NCI-H2081 (cell line): ENCODE measurements at regions not wholly inside any gene's neighbourhood (a gene's known extent, or its start where the extent isn't known, plus 50 kb on each side); places are given as distances from the start of the nearest gene placed in this dataset.
"Not testable (repeated sequence)": the region's sequence is repeated elsewhere in the genome, so short reads cannot be mapped to it uniquely, and the experiment has no call there.

Experiments used
- DNase-seq, 2 experiments: peaks; one replicate each; lab custom pipeline; 2025; lab: John Stamatoyannopoulos, UW

- no peak for DNase-seq
These were observed 302.9 kb upstream of the SUCLG2 start for GRCh38 chr3:67957268-67957667.

DNA sequence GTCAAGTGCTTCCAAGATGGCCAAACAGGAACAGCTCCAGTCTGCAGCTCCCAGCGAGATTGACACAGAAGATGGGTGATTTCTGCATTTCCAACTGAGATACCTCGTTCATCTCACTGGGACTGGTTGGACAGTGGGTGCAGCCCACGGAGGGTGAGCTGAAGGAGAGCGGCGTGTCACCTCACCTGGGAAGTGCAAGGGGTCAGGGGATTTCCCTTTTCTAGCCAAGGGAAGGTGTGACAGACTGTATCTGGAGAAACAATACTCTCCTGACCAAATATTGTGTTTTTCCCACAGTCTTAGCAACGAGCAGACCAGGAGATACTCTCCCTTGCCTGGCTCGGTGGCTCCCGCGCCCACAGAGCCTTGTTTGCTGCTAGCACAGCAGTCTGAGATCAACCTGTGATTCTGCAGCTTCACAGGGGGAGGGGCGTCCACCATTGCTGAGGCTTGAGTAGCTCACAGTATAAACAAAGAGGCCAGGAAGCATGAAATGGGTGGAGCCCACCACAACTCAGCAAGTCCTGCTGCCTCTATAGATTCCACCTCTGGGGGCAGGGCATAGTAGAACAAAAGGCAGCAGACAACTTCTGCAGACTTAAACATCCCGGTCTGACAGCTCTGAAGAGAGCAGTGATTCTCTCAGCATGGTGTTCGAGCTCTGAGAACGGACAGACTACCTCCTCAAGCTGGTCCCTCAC is 293.5 kb upstream of the SUCLG2 start:
- DNase-seq = no peak

DNA sequence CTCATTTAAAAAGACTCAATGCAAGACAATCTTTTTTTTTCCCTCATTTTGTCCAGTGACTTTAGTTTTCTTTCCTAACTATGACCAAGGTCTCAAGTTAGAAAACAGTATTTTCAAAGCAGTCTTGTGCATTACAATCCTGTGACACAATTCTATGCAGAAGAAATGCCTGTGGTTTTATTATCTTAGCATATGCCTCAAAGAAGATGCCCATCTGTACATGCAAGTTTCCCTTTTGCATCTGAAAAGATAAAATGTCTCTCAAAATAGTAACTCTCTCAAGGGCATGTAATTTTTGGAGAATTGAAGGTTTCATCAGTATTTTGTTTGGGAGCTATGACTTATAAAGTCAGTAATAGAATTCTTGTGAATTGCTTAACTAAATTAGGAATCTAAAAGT is 292.0 kb upstream of the SUCLG2 start:
- DNase-seq = no peak

DNA sequence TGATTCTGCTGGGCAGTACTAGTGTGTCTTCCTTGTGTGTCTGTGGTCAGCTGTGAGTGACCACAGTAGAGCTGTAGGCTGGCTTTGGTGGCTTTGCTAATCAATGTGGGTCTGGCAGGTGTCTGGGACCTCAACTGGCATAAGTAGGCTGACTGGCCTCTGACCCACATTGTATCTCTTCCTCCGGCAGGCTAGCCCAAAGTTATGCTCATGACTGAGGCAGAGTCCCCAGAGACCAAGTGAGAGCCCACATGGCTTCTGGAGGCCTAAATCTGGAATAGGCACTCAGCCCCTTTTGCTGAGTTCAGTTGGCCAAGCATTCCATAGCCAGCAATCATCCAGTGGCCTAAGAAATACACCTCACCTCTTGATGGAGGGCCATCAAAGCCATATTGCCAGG is 289.1 kb upstream of the SUCLG2 start:
- DNase-seq = no peak

- no peak for DNase-seq
These were observed 287.1 kb upstream of the SUCLG2 start for GRCh38 chr3:67941433-67942030.

DNA sequence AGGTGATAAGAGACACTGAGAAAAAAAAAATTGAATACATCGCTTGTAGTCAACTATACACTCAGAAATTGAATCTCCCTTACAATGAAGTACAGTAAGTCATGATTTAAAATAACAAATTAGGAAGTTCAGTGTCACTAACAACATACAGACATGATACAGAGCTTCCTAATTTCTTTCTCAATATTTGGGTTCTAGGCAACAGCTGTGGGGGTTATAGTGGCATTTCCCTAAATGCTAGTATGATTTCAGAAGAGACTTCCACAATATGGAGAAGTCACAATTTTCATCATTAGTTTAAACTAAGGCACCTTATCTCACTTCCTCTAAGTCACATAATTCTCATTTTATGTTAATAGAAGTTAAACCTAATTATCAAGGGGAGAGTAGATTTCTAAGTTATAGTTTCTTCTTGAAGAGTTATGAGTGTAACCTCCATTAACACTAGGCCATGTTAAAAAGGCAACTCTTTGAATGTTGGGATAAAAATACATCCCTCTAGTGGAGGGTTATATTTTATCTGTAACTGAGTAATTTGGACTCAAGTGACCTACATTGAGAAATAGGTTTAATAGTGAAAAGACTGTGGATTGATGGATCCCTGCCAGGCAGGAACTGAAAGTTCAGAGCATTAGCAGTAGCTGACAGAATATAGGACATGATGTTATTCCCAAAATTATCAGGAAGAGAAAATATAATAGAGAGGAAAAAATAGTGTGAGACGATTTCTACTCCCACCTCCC is 286.0 kb upstream of the SUCLG2 start:
- DNase-seq = no peak

DNA sequence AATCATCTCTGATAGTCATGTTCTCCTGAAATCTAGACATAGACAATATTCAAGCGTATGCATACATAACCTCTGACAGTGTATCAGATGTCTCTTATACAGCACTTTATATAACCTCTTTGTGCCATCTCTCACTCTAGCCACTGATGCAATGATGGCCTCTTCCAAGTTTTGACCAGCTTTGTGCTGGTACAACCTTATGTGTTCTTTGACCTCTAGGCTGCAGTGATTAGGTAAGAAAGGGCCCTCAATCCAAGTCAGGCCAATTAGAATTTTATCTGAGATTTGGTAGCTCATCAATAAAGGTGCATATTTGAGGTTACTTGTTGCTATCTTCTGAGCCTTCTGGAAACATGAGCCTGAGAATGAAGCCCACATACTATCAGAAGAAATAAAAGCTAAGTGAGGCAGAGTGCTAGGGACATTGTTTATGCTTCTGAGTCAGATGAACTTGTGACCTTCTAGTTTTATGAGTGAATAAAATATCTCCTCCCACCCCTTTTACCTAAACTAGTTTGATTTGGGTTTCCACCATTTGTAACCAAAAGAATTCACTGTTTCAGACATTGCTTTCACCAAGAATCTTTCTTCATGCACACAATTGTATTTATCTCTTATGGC is 283.2 kb upstream of the SUCLG2 start:
- DNase-seq = no peak

GRCh38 chr3:67930394-67930793 is 276.0 kb upstream of the SUCLG2 start:
- DNase-seq = not testable (repeated sequence)

DNA sequence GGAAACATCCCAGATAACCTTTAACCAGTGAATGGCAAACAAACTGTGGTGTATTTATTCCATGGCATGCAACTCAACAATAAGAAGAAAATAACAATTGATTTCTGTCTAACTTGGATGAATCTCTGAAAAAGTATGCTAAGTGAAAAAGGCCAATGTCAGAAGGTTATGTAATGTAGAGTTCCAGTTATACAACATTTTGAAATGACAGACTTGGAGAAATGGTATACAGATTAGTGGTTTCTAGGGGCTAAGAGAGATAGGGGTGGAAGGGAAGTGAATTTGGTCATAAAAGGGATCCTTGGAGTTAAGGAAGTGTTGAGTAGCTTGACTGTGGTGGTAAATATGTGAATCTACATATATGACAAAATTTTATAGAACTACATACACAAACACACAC is 269.4 kb upstream of the SUCLG2 start:
- no peak for DNase-seq

GRCh38 chr3:67920969-67921368 is 266.6 kb upstream of the SUCLG2 start:
- DNase-seq = no peak

GRCh38 chr3:67920311-67920710 is 265.9 kb upstream of the SUCLG2 start:
- no peak for DNase-seq

- no peak for DNase-seq
These were observed 261.9 kb upstream of the SUCLG2 start for GRCh38 chr3:67916353-67916752.

DNA sequence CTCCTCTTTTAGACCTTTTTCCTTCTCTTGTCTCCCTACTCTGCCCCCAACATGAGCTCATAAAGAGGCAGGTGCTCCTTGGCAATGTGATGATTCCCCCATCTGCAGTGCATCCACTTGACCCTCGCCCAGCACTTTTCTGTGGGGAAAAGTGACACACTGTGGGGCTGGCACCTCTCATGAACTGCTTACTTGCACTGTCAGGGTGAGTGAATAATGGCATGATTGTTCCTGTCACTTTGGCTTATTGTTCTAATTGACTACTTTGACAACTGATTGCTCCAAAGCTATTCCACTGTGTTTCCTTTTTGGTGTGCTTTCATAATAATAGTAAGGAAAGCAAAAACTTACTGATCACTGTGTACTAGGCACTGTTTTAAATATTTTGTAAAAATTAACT is 253.3 kb upstream of the SUCLG2 start:
- DNase-seq = no peak

- DNase-seq = no peak
These were observed 251.8 kb upstream of the SUCLG2 start for GRCh38 chr3:67906261-67906660.

DNA sequence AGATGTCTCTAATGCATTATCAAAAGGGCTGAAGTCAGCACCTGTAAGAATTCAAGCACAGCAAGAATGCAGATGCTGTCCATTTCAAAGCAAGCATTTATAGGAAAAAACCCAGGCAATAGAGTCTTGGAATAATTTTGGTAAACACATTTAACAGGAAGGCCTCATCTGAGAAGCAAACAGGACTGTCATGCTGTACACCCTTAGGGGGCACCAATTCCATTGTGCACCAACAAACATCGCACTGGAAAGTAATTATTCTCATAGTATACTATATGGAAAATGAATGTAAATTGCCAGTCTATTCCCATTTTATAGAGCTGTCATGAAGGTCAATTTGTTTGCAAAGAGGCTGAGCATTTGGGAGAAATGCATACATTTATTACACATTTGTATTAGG is 247.3 kb upstream of the SUCLG2 start:
- peak; percentile 30 to 61 for DNase-seq

- no peak for DNase-seq
These were observed 244.5 kb upstream of the SUCLG2 start for GRCh38 chr3:67898916-67899315.

DNA sequence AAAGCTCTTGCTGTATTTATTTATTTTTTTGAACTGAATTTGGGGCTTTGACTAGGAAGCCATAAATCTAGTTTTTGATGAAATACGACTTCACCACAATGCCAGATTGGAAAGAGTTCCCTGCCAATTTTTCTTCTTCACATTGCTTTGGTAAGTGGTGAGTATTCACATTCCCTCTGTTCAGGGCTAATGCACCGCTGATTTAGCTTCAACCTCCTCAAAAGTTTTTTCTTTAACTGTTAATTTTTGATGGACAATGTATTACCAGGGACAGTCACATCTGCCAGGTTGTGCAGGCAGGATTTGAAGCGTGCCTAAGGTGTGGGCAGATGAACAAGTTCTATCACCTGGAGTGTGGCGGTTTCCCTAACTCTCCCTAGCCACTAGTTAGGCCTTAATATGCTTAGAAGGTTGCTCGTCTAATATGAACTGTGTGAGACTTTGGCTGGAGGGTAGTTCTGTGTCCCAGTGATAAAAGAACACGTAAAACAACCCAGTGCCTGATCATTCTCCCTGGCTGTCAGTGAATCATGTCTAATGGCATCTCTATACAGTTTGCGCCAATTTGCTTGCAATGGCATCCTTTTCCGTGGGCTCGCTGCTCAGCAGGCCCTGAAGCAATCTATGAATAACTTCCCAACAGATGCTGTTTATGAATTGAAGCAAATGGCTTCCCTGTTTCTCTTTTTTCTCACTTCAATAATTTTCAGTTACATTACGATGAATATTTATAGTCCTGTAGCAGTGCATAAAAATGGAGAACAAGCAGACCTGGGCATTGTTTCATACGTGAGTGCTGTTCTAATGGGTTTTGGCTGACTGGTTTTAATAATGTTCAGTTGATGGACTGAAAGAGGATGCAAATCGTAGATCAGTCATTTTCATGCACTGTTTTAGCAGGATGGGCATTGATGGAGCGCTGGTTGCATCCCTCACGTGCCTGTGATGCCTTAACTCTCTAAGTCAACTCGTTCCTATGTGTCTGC is 243.2 kb upstream of the SUCLG2 start:
- DNase-seq = no peak

DNA sequence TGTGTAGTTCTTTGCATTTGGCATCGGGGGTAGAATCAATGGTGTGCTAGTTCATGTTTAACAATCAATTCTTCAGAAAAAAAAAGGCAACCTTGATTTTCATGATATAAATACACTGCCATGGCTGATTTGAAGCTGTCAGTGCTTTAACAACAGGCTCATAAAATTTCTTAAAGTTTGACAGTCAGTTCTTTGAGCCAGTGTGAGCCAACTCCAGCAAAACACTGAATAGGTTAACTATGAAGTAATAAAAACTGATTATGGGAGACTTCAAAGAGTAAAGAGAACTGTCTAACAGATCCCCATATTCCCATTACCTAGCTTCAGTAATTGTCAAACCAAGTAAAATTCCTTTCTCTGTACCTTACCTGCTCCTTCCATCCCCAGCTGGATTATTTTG is 241.7 kb upstream of the SUCLG2 start:
- DNase-seq = no peak

DNA sequence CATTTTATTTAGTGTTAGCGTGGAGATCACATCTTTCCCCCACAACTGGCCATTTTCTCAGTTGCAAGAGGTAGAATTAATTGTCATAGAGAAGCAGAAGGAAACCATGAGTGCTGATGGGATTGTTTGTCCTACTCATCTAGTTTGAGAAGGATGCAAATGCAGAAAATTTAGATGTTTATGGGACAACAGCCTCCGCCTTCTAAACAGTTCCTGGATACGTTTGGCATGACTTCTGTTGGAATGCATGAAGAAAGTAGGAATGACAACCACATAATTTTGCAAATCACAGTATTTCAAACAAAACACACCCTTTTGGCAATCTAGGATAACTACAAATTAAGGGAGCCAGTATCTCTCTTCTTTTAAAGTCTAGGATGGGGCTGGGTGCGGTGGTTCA is 240.1 kb upstream of the SUCLG2 start:
- no peak for DNase-seq

DNA sequence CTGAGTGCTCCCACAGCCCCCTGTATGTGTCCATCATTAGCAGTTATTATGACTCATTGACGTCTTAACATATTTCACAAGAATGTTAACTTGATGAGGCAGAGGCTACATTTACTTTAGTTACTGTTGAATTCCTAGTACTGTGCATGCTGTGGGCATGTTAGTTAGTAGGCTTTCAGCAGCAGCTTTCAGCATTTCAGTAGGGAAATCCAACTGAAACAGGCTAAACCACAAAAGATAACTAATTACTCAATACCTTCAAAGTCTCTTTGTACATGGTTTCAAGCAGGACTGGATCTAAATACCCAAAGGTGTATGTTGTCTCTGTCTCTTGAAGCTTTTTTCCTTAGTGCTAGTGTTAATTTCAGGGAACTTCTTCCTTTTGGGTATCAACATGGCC is 229.9 kb upstream of the SUCLG2 start:
- DNase-seq = no peak

DNA sequence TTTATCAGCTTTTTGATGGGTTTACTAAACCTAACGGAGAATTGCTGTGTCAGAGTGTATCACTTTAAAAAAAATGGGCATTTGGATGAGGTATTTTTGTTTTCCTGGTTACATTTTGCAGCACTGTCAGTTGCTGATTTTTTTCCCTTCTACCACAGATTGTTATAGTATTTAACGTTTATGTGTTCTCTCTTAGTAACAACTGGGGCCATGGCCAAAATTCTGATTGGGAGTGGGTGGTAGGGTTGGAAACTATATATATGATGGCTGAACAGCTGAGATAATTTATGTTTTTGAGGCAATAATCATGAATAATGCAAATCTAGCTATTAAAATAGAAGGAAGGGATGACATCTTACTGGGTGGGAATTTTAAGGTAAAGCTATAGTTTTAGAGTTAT is 229.4 kb upstream of the SUCLG2 start:
- DNase-seq = no peak

DNA sequence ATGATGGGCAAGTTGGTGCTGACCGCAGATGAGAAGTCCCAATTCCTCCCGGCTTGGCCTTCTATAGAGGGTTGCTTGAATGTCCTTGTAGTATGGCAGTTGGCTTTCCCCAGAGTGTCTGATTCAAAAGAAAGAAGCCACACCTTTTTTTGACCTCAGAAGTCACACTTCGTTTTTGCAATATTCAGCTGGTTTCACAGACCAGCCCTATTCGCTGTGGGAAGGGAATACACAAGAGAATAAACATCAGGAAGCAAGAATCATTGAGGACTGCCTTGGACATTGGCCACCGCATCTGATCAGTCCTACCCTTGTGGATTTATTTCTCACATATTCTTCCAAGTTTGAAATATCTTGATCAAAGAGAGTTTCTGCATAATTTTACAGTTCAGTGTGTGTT is 228.6 kb upstream of the SUCLG2 start:
- no peak for DNase-seq
